ENCODE measurements at regions not wholly inside any gene's neighbourhood (a gene's known extent, or its start where the extent isn't known, plus 50 kb on each side); places are given as distances from the start of the nearest gene placed in this dataset.

GRCh38 chr5:61731946-61732314 lies 399.9 kb downstream of the ZSWIM6 start:
- no peak for DNase-seq

GRCh38 chr5:61732369-61732768 lies 400.3 kb downstream of the ZSWIM6 start:
- DNase-seq, result peak; percentile 22 to 93 (median 64)
- intact Hi-C loops (cut with DNase I), result loop anchor here (5.0 kb wide), 1 partner anchor 55 kb away; no protein-coding TSS in a partner anchor

More at GRCh38 chr5:61731946-61732314, 399.9 kb downstream of the ZSWIM6 start:
- intact Hi-C loops (cut with DNase I), result loop anchor here (5.0 kb wide), 1 partner anchor 55 kb away; no protein-coding TSS in a partner anchor

- peak in 6 of 10 donors; percentile 8 to 80 (median 60) for DNase-seq
- intact Hi-C loops (cut with DNase I), result loop anchor here (5.0 kb wide), 1 partner anchor 55 kb away; no protein-coding TSS in a partner anchor
These were observed 400.7 kb downstream of the ZSWIM6 start for GRCh38 chr5:61732796-61733195.

GRCh38 chr5:61734001-61734400 lies 401.9 kb downstream of the ZSWIM6 start:
- intact Hi-C loops (cut with DNase I), result loop anchor here (5.0 kb wide), 1 partner anchor 57 kb away; no protein-coding TSS in a partner anchor
- DNase-seq, result no peak

- intact Hi-C loops (cut with DNase I), result loop anchor here (5.0 kb wide), 1 partner anchor 58 kb away; no protein-coding TSS in a partner anchor
- DNase-seq, result no peak
These were observed 402.9 kb downstream of the ZSWIM6 start for GRCh38 chr5:61734966-61735365.

GRCh38 chr5:61735531-61735930 lies 403.5 kb downstream of the ZSWIM6 start:
- intact Hi-C loops (cut with DNase I), result no loop called here
- no peak for DNase-seq

GRCh38 chr5:61735995-61736394 lies 403.9 kb downstream of the ZSWIM6 start:
- intact Hi-C loops (cut with DNase I), result no loop called here
- no peak for DNase-seq

- intact Hi-C loops (cut with DNase I), result no loop called here
- peak in 1 of 10 donors; percentile 42 for DNase-seq
These were observed 405.4 kb downstream of the ZSWIM6 start for GRCh38 chr5:61737301-61737963.

GRCh38 chr5:61737964-61738340 lies 405.9 kb downstream of the ZSWIM6 start:
- intact Hi-C loops (cut with DNase I), result no loop called here

GRCh38 chr5:61738446-61738845 lies 406.4 kb downstream of the ZSWIM6 start:
- intact Hi-C loops (cut with DNase I), result no loop called here
- DNase-seq, result no peak

More at GRCh38 chr5:61737964-61738340, 405.9 kb downstream of the ZSWIM6 start:
- DNase-seq, result no peak

- intact Hi-C loops (cut with DNase I), result no loop called here
- no peak for DNase-seq
These were observed 412.9 kb downstream of the ZSWIM6 start for GRCh38 chr5:61744690-61745619.

GRCh38 chr5:61746831-61747575 lies 414.9 kb downstream of the ZSWIM6 start:
- DNase-seq, result peak in 1 of 10 donors; percentile 40
- intact Hi-C loops (cut with DNase I), result no loop called here

- DNase-seq, result no peak
- intact Hi-C loops (cut with DNase I), result no loop called here
These were observed 416.1 kb downstream of the ZSWIM6 start for GRCh38 chr5:61748121-61748520.

- no peak for DNase-seq
- intact Hi-C loops (cut with DNase I), result no loop called here
These were observed 416.6 kb downstream of the ZSWIM6 start for GRCh38 chr5:61748651-61749050.

GRCh38 chr5:61752588-61752987 lies 420.5 kb downstream of the ZSWIM6 start:
- DNase-seq, result no peak
- intact Hi-C loops (cut with DNase I), result no loop called here

GRCh38 chr5:61754792-61755191 lies 422.7 kb downstream of the ZSWIM6 start:
- intact Hi-C loops (cut with DNase I), result no loop called here
- no peak for DNase-seq

GRCh38 chr5:61755726-61756222 lies 423.7 kb downstream of the ZSWIM6 start:
- no peak for DNase-seq
- intact Hi-C loops (cut with DNase I), result no loop called here

- intact Hi-C loops (cut with DNase I), result no loop called here
- DNase-seq, result no peak
These were observed 426.7 kb downstream of the ZSWIM6 start for GRCh38 chr5:61758711-61759110.

- intact Hi-C loops (cut with DNase I), result no loop called here
- no peak for DNase-seq
These were observed 433.4 kb downstream of the ZSWIM6 start for GRCh38 chr5:61765471-61765870.

- intact Hi-C loops (cut with DNase I), result no loop called here
- no peak for DNase-seq
These were observed 434.1 kb downstream of the ZSWIM6 start for GRCh38 chr5:61766141-61766540.

Data from posterior cingulate gyrus (tissue), 11 donors.